H1 (cell line): ENCODE measurements at regions not wholly inside any gene's neighbourhood (a gene's known extent, or its start where the extent isn't known, plus 50 kb on each side); places are given as distances from the start of the nearest gene placed in this dataset.

Experiments
- CTCF ChIA-PET: fragments of 300-600 bp; sonication (Branson Sonifier 250); formaldehyde crosslinking; loops from one replicate; lab custom pipeline; 2021; ENCODE audit not compliant: partially characterized antibody; lab: Charles Lee
- POLR2A ChIA-PET: fragments of 300-600 bp; sonication (Branson Sonifier 250); formaldehyde crosslinking; loops from one replicate; lab custom pipeline; 2021; ENCODE audit warnings: inconsistent platforms; ENCODE audit not compliant: partially characterized antibody; lab: Charles Lee
- DNase-seq, 2 experiments: peaks; one replicate each; pipeline versions ENCODE4 v3.0.0 to v3.0.0-alpha.2; 2010 to 2022; ENCODE audit warnings: low spot score in 2 of 2, low read depth in 1 of 2, mixed read lengths in 1 of 2
- FAIRE-seq: peaks from 2 replicates; lab custom pipeline; 2011; peaks lifted over from hg19 to GRCh38; lab: Jason Lieb, UNC
- H2AFZ ChIP-seq: 2 replicates; pipeline ENCODE4 v1.8.1; 2012; ENCODE audit warnings: low read length, inconsistent platforms
- H2AK5ac ChIP-seq: 2 replicates; pipeline ENCODE4 v1.6.1; 2013; ENCODE audit warnings: low read depth, low read length
- H2BK120ac ChIP-seq: replicated peaks from 2 replicates; pipeline ENCODE3; 2013; ENCODE audit warnings: low read depth, low read length, inconsistent platforms
- H2BK12ac ChIP-seq: 2 replicates; pipeline ENCODE4 v1.6.1; 2013; ENCODE audit warnings: low read depth, low read length
- H2BK15ac ChIP-seq: 2 replicates; pipeline ENCODE4 v1.6.1; 2013; ENCODE audit warnings: low read length
- H2BK20ac ChIP-seq: 2 replicates; pipeline ENCODE4 v1.6.1; 2013; ENCODE audit warnings: low read length
- H2BK5ac ChIP-seq: 2 replicates; pipeline ENCODE4 v1.6.1; 2013; ENCODE audit warnings: low read depth, low read length
- H3K14ac ChIP-seq: 2 replicates; pipeline ENCODE4 v1.6.1; 2013; ENCODE audit warnings: inconsistent platforms; ENCODE audit not compliant: insufficient read length
- H3K18ac ChIP-seq: 2 replicates; pipeline ENCODE4 v1.6.1; 2013; ENCODE audit warnings: low read length; ENCODE audit errors: extremely low read depth
- H3K23ac ChIP-seq: 2 replicates; pipeline ENCODE4 v1.6.1; 2013; ENCODE audit warnings: inconsistent platforms; ENCODE audit not compliant: insufficient read length
- H3K23me2 ChIP-seq: 2 replicates; pipeline ENCODE4 v1.6.1; 2013; ENCODE audit warnings: low read depth, low read length
- H3K27ac ChIP-seq: 2 replicates; pipeline ENCODE4 v1.6.1; 2011; ENCODE audit warnings: low read depth, low read length, inconsistent platforms
- H3K27me3 ChIP-seq, 4 experiments: replicated peaks in 1 of 4; 1 replicate in 1 of 4; 2 replicates in 3 of 4; pipeline versions ENCODE4 v1.6.1 to v1.8.1; 2011 to 2013; ENCODE audit warnings: low read length in 3 of 4, mild to moderate bottlenecking in 3 of 4, inconsistent platforms in 2 of 4, mixed read lengths in 2 of 4, moderate library complexity in 1 of 4; ENCODE audit not compliant: control insufficient read depth in 3 of 4, insufficient read depth in 3 of 4; ENCODE audit errors: extremely low read depth in 1 of 4
- H3K36me3 ChIP-seq, 4 experiments: 2 replicates each; pipeline versions ENCODE4 v1.6.1 to v1.8.1; 2011 to 2013; ENCODE audit warnings: mild to moderate bottlenecking in 4 of 4, low read length in 3 of 4, moderate library complexity in 2 of 4, control low read depth in 1 of 4, inconsistent platforms in 1 of 4; ENCODE audit not compliant: insufficient read depth in 4 of 4, control insufficient read depth in 2 of 4
- H3K4ac ChIP-seq: replicated peaks from 2 replicates; pipeline ENCODE3; 2013; ENCODE audit warnings: low read length, low read depth, mixed read lengths, inconsistent platforms; ENCODE audit not compliant: insufficient read length
- H3K4me1 ChIP-seq, 4 experiments: replicated peaks in 1 of 4; 1 replicate in 1 of 4; 2 replicates in 3 of 4; pipeline versions ENCODE4 v1.6.1 to v1.8.1; 2011 to 2013; ENCODE audit warnings: low read length in 3 of 4, inconsistent platforms in 2 of 4, mixed read lengths in 1 of 4; ENCODE audit not compliant: insufficient read depth in 4 of 4, control insufficient read depth in 3 of 4
- H3K4me2 ChIP-seq, 2 experiments: 2 replicates each; pipeline versions ENCODE4 v1.6.1 to v1.8.1; 2011 to 2013; ENCODE audit warnings: low read depth in 2 of 2, low read length in 2 of 2, control low read depth in 1 of 2, inconsistent platforms in 1 of 2, mild to moderate bottlenecking in 1 of 2; ENCODE audit not compliant: insufficient read depth in 1 of 2
- H3K4me3 ChIP-seq, 4 experiments: fragments of 200-600, 300-600 bp in 1 of 4; sonication (generic), shearing (Covaris generic), sonication (Bioruptor Twin) in 1 of 4; 2 replicates each; pipeline versions ENCODE4 v1.5.1 to v1.8.1; 2011 to 2016; ENCODE audit warnings: low read length in 4 of 4, low read depth in 3 of 4, control low read depth in 2 of 4, inconsistent platforms in 2 of 4, mild to moderate bottlenecking in 2 of 4, mixed read lengths in 1 of 4, moderate library complexity in 1 of 4; ENCODE audit not compliant: insufficient read depth in 2 of 4; ENCODE audit errors: extremely low read depth in 1 of 4
- H3K56ac ChIP-seq: replicated peaks from 2 replicates; pipeline ENCODE3; 2013; ENCODE audit warnings: low read depth, mild to moderate bottlenecking, mixed read lengths, low read length, inconsistent platforms; ENCODE audit not compliant: insufficient read length
- H3K79me1 ChIP-seq: 2 replicates; pipeline ENCODE4 v1.6.1; 2013; ENCODE audit warnings: low read depth, low read length, control low read depth
- H3K79me2 ChIP-seq, 2 experiments: 2 replicates each; pipeline versions ENCODE4 v1.6.1 to v1.8.1; 2012 to 2013; ENCODE audit warnings: low read length in 2 of 2, mild to moderate bottlenecking in 2 of 2, inconsistent platforms in 1 of 2; ENCODE audit not compliant: insufficient read depth in 2 of 2, control insufficient read depth in 1 of 2
- H3K9ac ChIP-seq, 4 experiments: replicated peaks in 1 of 4; 1 replicate in 1 of 4; 2 replicates in 3 of 4; pipeline versions ENCODE4 v1.6.1 to v1.8.1; 2011 to 2013; ENCODE audit warnings: low read depth in 3 of 4, low read length in 3 of 4, control low read depth in 2 of 4, mild to moderate bottlenecking in 2 of 4, moderate library complexity in 2 of 4, inconsistent platforms in 1 of 4; ENCODE audit errors: extremely low read depth in 1 of 4
- H3K9me3 ChIP-seq, 2 experiments: 2 replicates each; pipeline versions ENCODE4 v1.6.1 to v1.8.1; 2012 to 2013; ENCODE audit warnings: mild to moderate bottlenecking in 2 of 2, moderate library complexity in 2 of 2, control low read depth in 1 of 2, inconsistent platforms in 1 of 2, low read depth in 1 of 2, low read length in 1 of 2, mixed read lengths in 1 of 2; ENCODE audit not compliant: insufficient read depth in 2 of 2
- H4K20me1 ChIP-seq, 2 experiments: replicated peaks in 1 of 2; 2 replicates each; pipeline versions ENCODE3 to v1.8.1; 2011 to 2013; ENCODE audit warnings: inconsistent platforms in 2 of 2, low read length in 2 of 2, mild to moderate bottlenecking in 1 of 2; ENCODE audit not compliant: insufficient read depth in 2 of 2, control insufficient read depth in 1 of 2
- H4K5ac ChIP-seq: 2 replicates; pipeline ENCODE4 v1.6.1; 2013; ENCODE audit warnings: low read length, low read depth, mixed read lengths, inconsistent platforms; ENCODE audit not compliant: insufficient read length
- H4K8ac ChIP-seq: 2 replicates; pipeline ENCODE4 v1.8.0; 2013; ENCODE audit warnings: mild to moderate bottlenecking, moderate library complexity, low read length, inconsistent platforms; ENCODE audit not compliant: insufficient read depth; ENCODE audit errors: extremely low read depth
- H4K91ac ChIP-seq: replicated peaks from 2 replicates; pipeline ENCODE3; 2013; ENCODE audit warnings: low read length, mixed read lengths, inconsistent platforms; ENCODE audit not compliant: insufficient read length
- ATF2 ChIP-seq: IDR thresholded peaks from 2 replicates; pipeline ENCODE4 v1.6.1; 2012; ENCODE audit warnings: low read length, inconsistent platforms
- BRCA1 ChIP-seq: IDR thresholded peaks from 2 replicates; pipeline ENCODE4 v1.6.1; 2012; ENCODE audit warnings: low read depth, low read length, improper control_type of control experiment
- CEBPB ChIP-seq: IDR thresholded peaks from 2 replicates; pipeline ENCODE4 v1.6.1; 2012; ENCODE audit warnings: low read depth, low read length
- EGR1 ChIP-seq: IDR thresholded peaks from 2 replicates; pipeline ENCODE4 v1.6.1; 2011; ENCODE audit warnings: low read depth, low read length, borderline replicate concordance
- FOSL1 ChIP-seq: IDR thresholded peaks from 2 replicates; pipeline ENCODE4 v1.6.1; 2011; ENCODE audit warnings: mild to moderate bottlenecking, low read depth, low read length, moderate library complexity; ENCODE audit not compliant: insufficient read depth
- HDAC6 ChIP-seq: IDR thresholded peaks from one replicate; pipeline ENCODE4 v1.7.1; 2012; ENCODE audit warnings: low read depth, mild to moderate bottlenecking, inconsistent platforms, low read length, moderate library complexity
- PHF8 ChIP-seq: fragments of 200-600 bp; sonication (generic); conservative IDR thresholded peaks from 2 replicates; pipeline ENCODE4 v1.7.1; 2012; ENCODE audit warnings: low read depth, mild to moderate bottlenecking, inconsistent platforms, low read length, moderate library complexity
- POLR2A ChIP-seq, 2 experiments: IDR thresholded peaks; 1 replicate in 1 of 2; 2 replicates in 1 of 2; pipeline ENCODE4 v1.6.1; 2011; ENCODE audit warnings: low read depth in 2 of 2, low read length in 2 of 2, mild to moderate bottlenecking in 2 of 2; ENCODE audit errors: control extremely low read depth in 1 of 2
- POLR2AphosphoS5 ChIP-seq: IDR thresholded peaks from 2 replicates; pipeline ENCODE4 v1.6.1; 2011; ENCODE audit warnings: low read depth, low read length
- SRF ChIP-seq: IDR thresholded peaks from 2 replicates; pipeline ENCODE4 v1.6.1; 2011; ENCODE audit warnings: mild to moderate bottlenecking, low read depth, low read length, moderate library complexity
- SUZ12 ChIP-seq: fragments of 200-600 bp; sonication (generic); IDR thresholded peaks from 2 replicates; pipeline ENCODE4 v1.6.1; 2012; ENCODE audit warnings: mild to moderate bottlenecking, inconsistent platforms, low read length, moderate library complexity, mixed read lengths
- TBP ChIP-seq: IDR thresholded peaks from 2 replicates; pipeline ENCODE4 v1.6.1; 2011; ENCODE audit warnings: low read depth, low read length, improper control_type of control experiment
- USF2 ChIP-seq: IDR thresholded peaks from 2 replicates; pipeline ENCODE4 v1.6.1; 2011; ENCODE audit warnings: low read length, improper control_type of control experiment
- YY1 ChIP-seq: IDR thresholded peaks from 2 replicates; pipeline ENCODE4 v1.6.1; 2011; ENCODE audit warnings: low read depth, mild to moderate bottlenecking, low read length
- WGBS, 2 experiments: shearing (Covaris generic) in 1 of 2; methylation state at CpG; one replicate each; pipeline versions ENCODE4 v1.1.6 to v1.1.7; 2013 to 2015; ENCODE audit warnings: low lambda C conversion rate in 2 of 2, mixed read lengths in 2 of 2, inconsistent platforms in 1 of 2, low coverage in 1 of 2, missing lambda C conversion rate in 1 of 2; ENCODE audit not compliant: insufficient replicate concordance in 2 of 2, insufficient coverage in 1 of 2, insufficient read length in 1 of 2; ENCODE audit errors: extremely low coverage in 1 of 2, missing lambda C conversion rate in 1 of 2; 5-methylcytosine and 5-hydroxymethylcytosine counted together

GRCh38 chr2:107570876-107571275, 255.8 kb upstream of the RGPD4 start:
- POLR2A ChIA-PET: no interaction called here
- H3K4me3 ChIP-seq: no peak overlapping the region
- TF ChIP-seq USF2 (no peak), SUZ12 (no peak), HDAC6 (no peak), EGR1 (no peak), POLR2A (IDR thresholded peaks at IDR 0.05; ENCODE audit: control extremely low read depth in 1 of 2, low read depth in 2 of 2, low read length in 2 of 2) (no peak), TBP (no peak), BRCA1 (no peak), YY1 (no peak), CEBPB (no peak), ATF2 (no peak), PHF8 (no peak), POLR2AphosphoS5 (no peak), SRF (no peak), FOSL1 (no peak)

More at GRCh38 chr2:107570876-107571275, 255.8 kb upstream of the RGPD4 start:
- no peak overlapping the region for H4K8ac ChIP-seq
- no peaks in the 10 kb centered on the region for H3K4me1 ChIP-seq
- no peak overlapping the region for H4K91ac ChIP-seq
- no peak overlapping the region for H4K5ac ChIP-seq
- no peak overlapping the region for H3K56ac ChIP-seq
- 88% methylated on average over 1 of the region's 1 CpG; no CpG with 5 or more reads in 1 of the 2 experiments for WGBS, 2 experiments
- DNase-seq (no peak), FAIRE-seq (no peak)
- H3K9me3 ChIP-seq: no peaks in the 10 kb centered on the region
- no peaks in the 10 kb centered on the region for H3K27me3 ChIP-seq
- no peak overlapping the region for H3K18ac ChIP-seq
- no peaks in the 10 kb centered on the region for H3K36me3 ChIP-seq
- H3K23ac ChIP-seq: no peak overlapping the region
- H2BK15ac ChIP-seq: no peak overlapping the region
- H3K4ac ChIP-seq: no peak overlapping the region
- no peaks in the 10 kb centered on the region for H3K79me2 ChIP-seq
- H2BK12ac ChIP-seq: no peak overlapping the region
- H4K20me1 ChIP-seq: no peaks in the 10 kb centered on the region
- no peak overlapping the region for H3K27ac ChIP-seq
- no peak overlapping the region for H2BK20ac ChIP-seq
- no peak overlapping the region for H3K9ac ChIP-seq
- H3K23me2 ChIP-seq: no peaks in the 10 kb centered on the region
- H3K14ac ChIP-seq: no peak overlapping the region
- H3K4me2 ChIP-seq: no peak overlapping the region
- no peak overlapping the region for H2AFZ ChIP-seq
- H2BK5ac ChIP-seq: no peak overlapping the region
- CTCF ChIA-PET: interaction anchor here (0.9 to 2.1 kb wide), 3 partner anchors 10 to 357 kb away, joined by 3 to 4 read pairs (median 3); no protein-coding TSS in a partner anchor
- no peaks in the 10 kb centered on the region for H3K79me1 ChIP-seq
- no peak overlapping the region for H2BK120ac ChIP-seq
- H2AK5ac ChIP-seq: no peak overlapping the region
